ENCODE measurements at regions not wholly inside any gene's neighbourhood (a gene's known extent, or its start where the extent isn't known, plus 50 kb on each side); places are given as distances from the start of the nearest gene placed in this dataset.

GRCh38 chr2:200172521-200172920 is 134.0 kb upstream of the SPATS2L start:
- Histone ChIP-seq H3K4me3 (ENCODE audit: low read depth, low read length) (no peak overlapping the region), H2AFZ (no peak overlapping the region), H3K9ac (no peak overlapping the region), H3K9me3 (ENCODE audit: control insufficient read depth, low read length) (no peaks in the 10 kb centered on the region), H3K27me3 (ENCODE audit: control insufficient read depth, insufficient read depth, low read length) (no peaks in the 10 kb centered on the region), H3K4me1 (no peaks in the 10 kb centered on the region), H3K36me3 (ENCODE audit: control insufficient read depth, insufficient read depth, low read length) (no peaks in the 10 kb centered on the region), H3K79me2 (no peaks in the 10 kb centered on the region), H3K27ac (no peak overlapping the region), H3K4me2 (ENCODE audit: low read length) (no peak overlapping the region)
- TF ChIP-seq CTCF (IDR thresholded peaks at IDR 0.05) = no peak

GRCh38 chr2:200172944-200173581 is 133.4 kb upstream of the SPATS2L start:
- Histone ChIP-seq H3K4me1 (no peaks in the 10 kb centered on the region), H3K36me3 (ENCODE audit: control insufficient read depth, insufficient read depth, low read length) (no peaks in the 10 kb centered on the region), H3K9ac (no peak overlapping the region), H2AFZ (no peak overlapping the region), H3K27me3 (ENCODE audit: control insufficient read depth, insufficient read depth, low read length) (no peaks in the 10 kb centered on the region), H3K4me3 (ENCODE audit: low read depth, low read length) (no peak overlapping the region), H3K4me2 (ENCODE audit: low read length) (no peak overlapping the region), H3K79me2 (no peaks in the 10 kb centered on the region), H3K27ac (no peak overlapping the region), H3K9me3 (ENCODE audit: control insufficient read depth, low read length) (no peaks in the 10 kb centered on the region)
- no peak for TF ChIP-seq CTCF (IDR thresholded peaks at IDR 0.05)

- Histone ChIP-seq H3K27ac (no peak overlapping the region), H2AFZ (no peak overlapping the region), H3K36me3 (ENCODE audit: control insufficient read depth, insufficient read depth, low read length) (no peaks in the 10 kb centered on the region), H3K4me3 (ENCODE audit: low read depth, low read length) (no peak overlapping the region), H3K9me3 (ENCODE audit: control insufficient read depth, low read length) (no peaks in the 10 kb centered on the region), H3K4me2 (ENCODE audit: low read length) (no peak overlapping the region), H3K27me3 (ENCODE audit: control insufficient read depth, insufficient read depth, low read length) (no peaks in the 10 kb centered on the region), H3K9ac (no peak overlapping the region), H3K79me2 (no peaks in the 10 kb centered on the region), H3K4me1 (no peaks in the 10 kb centered on the region)
- no peak for TF ChIP-seq CTCF (IDR thresholded peaks at IDR 0.05)
Measured at GRCh38 chr2:200173691-200174090, 132.8 kb upstream of the SPATS2L start.

GRCh38 chr2:200174433-200175216 is 131.9 kb upstream of the SPATS2L start:
- Histone ChIP-seq H3K9ac (no peak overlapping the region), H3K4me2 (ENCODE audit: low read length) (no peak overlapping the region), H3K36me3 (ENCODE audit: control insufficient read depth, insufficient read depth, low read length) (no peaks in the 10 kb centered on the region), H3K79me2 (no peaks in the 10 kb centered on the region), H3K27me3 (ENCODE audit: control insufficient read depth, insufficient read depth, low read length) (no peaks in the 10 kb centered on the region), H3K4me1 (no peaks in the 10 kb centered on the region), H3K9me3 (ENCODE audit: control insufficient read depth, low read length) (no peaks in the 10 kb centered on the region), H3K4me3 (ENCODE audit: low read depth, low read length) (no peak overlapping the region), H2AFZ (no peak overlapping the region), H3K27ac (no peak overlapping the region)
- no peak for TF ChIP-seq CTCF (IDR thresholded peaks at IDR 0.05)

Data from parathyroid adenoma (tissue), 2 donors.